GM12878 (cell line): ENCODE measurements at regions not wholly inside any gene's neighbourhood (a gene's known extent, or its start where the extent isn't known, plus 50 kb on each side); places are given as distances from the start of the nearest gene placed in this dataset.

Experiments used
- MTA2 ChIP-seq: fragments of 450-650 bp; IDR thresholded peaks from 2 replicates; pipeline ENCODE4 v1.6.1; 2016; ENCODE audit warnings: low read depth, mild to moderate bottlenecking, moderate library complexity
- ZNF207 ChIP-seq: fragments of 450-650 bp; IDR thresholded peaks from 2 replicates; pipeline ENCODE4 v1.6.1; 2014; ENCODE audit warnings: antibody characterized with exemption, mild to moderate bottlenecking, borderline replicate concordance

GRCh38 chr17:74147966-74148365 lies 55.5 kb upstream of the RPL38 start:
- TF ChIP-seq ZNF207: no peak
- no peak for TF ChIP-seq MTA2
